HG02884 (cell line): ENCODE measurements at regions not wholly inside any gene's neighbourhood (a gene's known extent, or its start where the extent isn't known, plus 50 kb on each side); places are given as distances from the start of the nearest gene placed in this dataset.
"Not testable (repeated sequence)": the region's sequence is repeated elsewhere in the genome, so short reads cannot be mapped to it uniquely, and the experiment has no call there.

ENCODE experiments used
- ATAC-seq: cut with Tn5 transposase; IDR thresholded peaks from one replicate; pipeline ENCODE4 v1.9.1; 2021; ENCODE audit warnings: mild to moderate bottlenecking, moderate library complexity; ENCODE audit not compliant: unreplicated experiment

- ATAC-seq = no peak
These were observed 55.2 kb upstream of the MDM1 start for GRCh38 chr12:68387338-68387737.

- no peak for ATAC-seq
These were observed 57.1 kb upstream of the MDM1 start for GRCh38 chr12:68389305-68389704.

GRCh38 chr12:68391937-68392336, 59.8 kb upstream of the MDM1 start:
- ATAC-seq = no peak

- no peak for ATAC-seq
These were observed 60.2 kb upstream of the MDM1 start for GRCh38 chr12:68392376-68392775.

GRCh38 chr12:68393417-68393816, 61.3 kb upstream of the MDM1 start:
- ATAC-seq = no peak

GRCh38 chr12:68397566-68398158, 65.5 kb upstream of the MDM1 start:
- no peak for ATAC-seq

GRCh38 chr12:68398689-68399088, 66.5 kb upstream of the MDM1 start:
- ATAC-seq = not testable (repeated sequence)

GRCh38 chr12:68400226-68400829, 68.2 kb upstream of the MDM1 start:
- no peak for ATAC-seq

- ATAC-seq = no peak
These were observed 70.3 kb upstream of the MDM1 start for GRCh38 chr12:68402422-68402821.

GRCh38 chr12:68403296-68403695, 71.1 kb upstream of the MDM1 start:
- no peak for ATAC-seq

- ATAC-seq = no peak
These were observed 71.5 kb upstream of the MDM1 start for GRCh38 chr12:68403711-68404110.

- ATAC-seq = no peak
These were observed 73.2 kb upstream of the MDM1 start for GRCh38 chr12:68405343-68405781.

GRCh38 chr12:68406134-68406576, 74.0 kb upstream of the MDM1 start:
- ATAC-seq = no peak

GRCh38 chr12:68406911-68407310, 74.7 kb upstream of the MDM1 start:
- ATAC-seq = no peak

GRCh38 chr12:68410018-68410660, 78.0 kb upstream of the MDM1 start:
- ATAC-seq = no peak

GRCh38 chr12:68411371-68411770, 79.2 kb upstream of the MDM1 start:
- no peak for ATAC-seq

- peak; percentile 57 for ATAC-seq
These were observed 82.8 kb upstream of the MDM1 start for GRCh38 chr12:68414988-68415387.

GRCh38 chr12:68416350-68416749, 84.2 kb upstream of the MDM1 start:
- ATAC-seq = no peak

GRCh38 chr12:68416826-68417225, 84.7 kb upstream of the MDM1 start:
- no peak for ATAC-seq

GRCh38 chr12:68418137-68418460, 85.9 kb upstream of the MDM1 start:
- ATAC-seq = no peak

- ATAC-seq = no peak
These were observed 88.3 kb upstream of the MDM1 start for GRCh38 chr12:68420225-68421010.

- ATAC-seq = no peak
These were observed 90.0 kb upstream of the MDM1 start for GRCh38 chr12:68422159-68422558.
